ENCODE measurements at regions not wholly inside any gene's neighbourhood (a gene's known extent, or its start where the extent isn't known, plus 50 kb on each side); places are given as distances from the start of the nearest gene placed in this dataset.

GRCh38 chr9:106713206-106713605, 149.8 kb upstream of the ZNF462 start:
- TF ChIP-seq, protein P1, sequence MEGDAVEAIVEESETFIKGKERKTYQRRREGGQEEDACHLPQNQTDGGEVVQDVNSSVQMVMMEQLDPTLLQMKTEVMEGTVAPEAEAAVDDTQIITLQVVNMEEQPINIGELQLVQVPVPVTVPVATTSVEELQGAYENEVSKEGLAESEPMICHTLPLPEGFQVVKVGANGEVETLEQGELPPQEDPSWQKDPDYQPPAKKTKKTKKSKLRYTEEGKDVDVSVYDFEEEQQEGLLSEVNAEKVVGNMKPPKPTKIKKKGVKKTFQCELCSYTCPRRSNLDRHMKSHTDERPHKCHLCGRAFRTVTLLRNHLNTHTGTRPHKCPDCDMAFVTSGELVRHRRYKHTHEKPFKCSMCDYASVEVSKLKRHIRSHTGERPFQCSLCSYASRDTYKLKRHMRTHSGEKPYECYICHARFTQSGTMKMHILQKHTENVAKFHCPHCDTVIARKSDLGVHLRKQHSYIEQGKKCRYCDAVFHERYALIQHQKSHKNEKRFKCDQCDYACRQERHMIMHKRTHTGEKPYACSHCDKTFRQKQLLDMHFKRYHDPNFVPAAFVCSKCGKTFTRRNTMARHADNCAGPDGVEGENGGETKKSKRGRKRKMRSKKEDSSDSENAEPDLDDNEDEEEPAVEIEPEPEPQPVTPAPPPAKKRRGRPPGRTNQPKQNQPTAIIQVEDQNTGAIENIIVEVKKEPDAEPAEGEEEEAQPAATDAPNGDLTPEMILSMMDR (optimal IDR thresholded peaks at IDR 0.05 in 1 of 3, IDR thresholded peaks at IDR 0.05 in 1 of 3, conservative IDR thresholded peaks at IDR 0.05 in 1 of 3; ENCODE audit: extremely low read depth in 1 of 3, insufficient read depth in 2 of 3, low read length in 3 of 3) = no peak
- TF ChIP-seq EZH2 (IDR thresholded peaks at IDR 0.05; ENCODE audit: low read length) = no peak
